DOHH2 (cell line): ENCODE measurements at regions not wholly inside any gene's neighbourhood (a gene's known extent, or its start where the extent isn't known, plus 50 kb on each side); places are given as distances from the start of the nearest gene placed in this dataset.

Source experiments
- H3F3A ChIP-seq: fragments of 200-600 bp; sonication (generic), shearing (Covaris generic); 2 replicates; pipeline ENCODE4 v1.6.0; 2016; ENCODE audit warnings: antibody characterized with exemption, mild to moderate bottlenecking; ENCODE audit not compliant: control insufficient read depth, insufficient read depth
- H3K27ac ChIP-seq: fragments of 200-600 bp; sonication (generic); 2 replicates; pipeline ENCODE4 v1.5.1; 2014; ENCODE audit warnings: low read depth, mild to moderate bottlenecking, low read length, moderate library complexity
- H3K27me3 ChIP-seq: fragments of 200-600 bp; sonication (generic); 2 replicates; pipeline ENCODE4 v1.6.1; 2014; ENCODE audit warnings: mild to moderate bottlenecking, low read length, mixed read lengths; ENCODE audit not compliant: control insufficient read depth
- H3K36me3 ChIP-seq: fragments of 200-600 bp; sonication (generic); 2 replicates; pipeline ENCODE4 v1.6.1; 2014; ENCODE audit warnings: mild to moderate bottlenecking, low read length, moderate library complexity, mixed read lengths; ENCODE audit not compliant: control insufficient read depth
- H3K4me1 ChIP-seq: fragments of 200-600 bp; sonication (generic); 2 replicates; pipeline ENCODE4 v1.6.1; 2014; ENCODE audit warnings: mild to moderate bottlenecking, low read length, mixed read lengths; ENCODE audit not compliant: control insufficient read depth
- H3K4me2 ChIP-seq: fragments of 200-600 bp; sonication (generic); 2 replicates; pipeline ENCODE4 v1.6.0; 2014; ENCODE audit warnings: mild to moderate bottlenecking, low read length, moderate library complexity
- H3K4me3 ChIP-seq: fragments of 200-600 bp; sonication (generic); 2 replicates; pipeline ENCODE4 v1.5.1; 2014; ENCODE audit warnings: mild to moderate bottlenecking, low read length, mixed read lengths
- H3K79me2 ChIP-seq: fragments of 200-600 bp; sonication (generic); 2 replicates; pipeline ENCODE4 v1.6.1; 2014; ENCODE audit warnings: mild to moderate bottlenecking, low read length, mixed read lengths; ENCODE audit not compliant: control insufficient read depth
- H3K9me2 ChIP-seq: fragments of 200-600 bp; sonication (generic); replicated peaks from 2 replicates; pipeline ENCODE4 v1.6.1; 2014; ENCODE audit warnings: mild to moderate bottlenecking, low read length, mixed read lengths; ENCODE audit not compliant: control insufficient read depth
- H3K9me3 ChIP-seq: fragments of 200-600 bp; sonication (generic); 2 replicates; pipeline ENCODE4 v1.6.1; 2014; ENCODE audit warnings: antibody characterized with exemption, low read length, mixed read lengths; ENCODE audit not compliant: control insufficient read depth, insufficient read depth
- H4K20me1 ChIP-seq: fragments of 200-600 bp; sonication (generic); 2 replicates; pipeline ENCODE4 v1.6.0; 2014; ENCODE audit warnings: low read depth, mild to moderate bottlenecking, antibody characterized with exemption, low read length, moderate library complexity; ENCODE audit not compliant: control insufficient read depth, insufficient read depth
- EZH2phosphoT487 ChIP-seq: fragments of 200-600 bp; sonication (generic); IDR thresholded peaks from 2 replicates; pipeline ENCODE4 v1.6.1; 2017; ENCODE audit warnings: borderline replicate concordance, mild to moderate bottlenecking, antibody characterized with exemption, low read length, moderate library complexity, mixed read lengths
- TF ChIP-seq, protein P1 (sequence below): fragments of 200-600 bp; sonication (generic); IDR thresholded peaks from one replicate; pipeline ENCODE4 v1.5.1; 2014; ENCODE audit warnings: antibody characterized with exemption, mild to moderate bottlenecking, low read depth, low read length; ENCODE audit not compliant: poor library complexity, severe bottlenecking

GRCh38 chr9:106287091-106287631 is 575.8 kb upstream of the ZNF462 start:
- H4K20me1 ChIP-seq: no peaks in the 10 kb centered on the region
- no peak overlapping the region for H3K4me2 ChIP-seq

DNA sequence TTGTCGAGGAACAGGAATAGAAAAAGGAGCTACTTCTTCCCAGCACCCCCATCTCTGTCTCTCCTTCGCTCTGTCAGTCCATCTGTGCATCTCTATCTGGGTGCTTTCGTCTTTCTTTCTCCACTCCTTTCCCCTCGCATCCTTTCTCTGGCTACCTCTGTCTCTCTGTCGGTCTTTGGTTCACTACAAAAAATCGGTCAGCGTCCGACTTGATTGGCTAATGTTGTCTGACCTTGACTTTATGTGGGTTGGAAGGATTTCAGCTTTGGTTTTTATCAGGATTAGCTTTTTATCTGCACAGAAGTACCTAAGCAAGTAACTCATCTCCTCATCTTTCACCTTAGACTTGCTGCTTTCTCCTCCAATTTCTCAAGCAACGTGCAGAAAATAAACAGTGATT is 575.2 kb upstream of the ZNF462 start:
- no peaks in the 10 kb centered on the region for H3F3A ChIP-seq
- H3K4me3 ChIP-seq: no peak overlapping the region
- no peaks in the 10 kb centered on the region for H4K20me1 ChIP-seq
- no peaks in the 10 kb centered on the region for H3K36me3 ChIP-seq
- H3K4me2 ChIP-seq: no peak overlapping the region
- H3K9me2 ChIP-seq: 0 out of 2 replicates have a peak, but pooled peaks cover 2% of the 10 kb centered on the region
- no peaks in the 10 kb centered on the region for H3K27me3 ChIP-seq
- H3K9me3 ChIP-seq: no peaks in the 10 kb centered on the region
- H3K27ac ChIP-seq: no peak overlapping the region
- TF ChIP-seq, protein P1, sequence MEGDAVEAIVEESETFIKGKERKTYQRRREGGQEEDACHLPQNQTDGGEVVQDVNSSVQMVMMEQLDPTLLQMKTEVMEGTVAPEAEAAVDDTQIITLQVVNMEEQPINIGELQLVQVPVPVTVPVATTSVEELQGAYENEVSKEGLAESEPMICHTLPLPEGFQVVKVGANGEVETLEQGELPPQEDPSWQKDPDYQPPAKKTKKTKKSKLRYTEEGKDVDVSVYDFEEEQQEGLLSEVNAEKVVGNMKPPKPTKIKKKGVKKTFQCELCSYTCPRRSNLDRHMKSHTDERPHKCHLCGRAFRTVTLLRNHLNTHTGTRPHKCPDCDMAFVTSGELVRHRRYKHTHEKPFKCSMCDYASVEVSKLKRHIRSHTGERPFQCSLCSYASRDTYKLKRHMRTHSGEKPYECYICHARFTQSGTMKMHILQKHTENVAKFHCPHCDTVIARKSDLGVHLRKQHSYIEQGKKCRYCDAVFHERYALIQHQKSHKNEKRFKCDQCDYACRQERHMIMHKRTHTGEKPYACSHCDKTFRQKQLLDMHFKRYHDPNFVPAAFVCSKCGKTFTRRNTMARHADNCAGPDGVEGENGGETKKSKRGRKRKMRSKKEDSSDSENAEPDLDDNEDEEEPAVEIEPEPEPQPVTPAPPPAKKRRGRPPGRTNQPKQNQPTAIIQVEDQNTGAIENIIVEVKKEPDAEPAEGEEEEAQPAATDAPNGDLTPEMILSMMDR: no peak
- TF ChIP-seq EZH2phosphoT487: no peak
- H3K79me2 ChIP-seq: no peaks in the 10 kb centered on the region
- H3K4me1 ChIP-seq: no peaks in the 10 kb centered on the region

More at GRCh38 chr9:106287091-106287631, 575.8 kb upstream of the ZNF462 start:
- Histone ChIP-seq H3K27ac (no peak overlapping the region), H3K36me3 (no peaks in the 10 kb centered on the region), H3K9me2 (0 out of 2 replicates have a peak, but pooled peaks cover 2% of the 10 kb centered on the region), H3F3A (no peaks in the 10 kb centered on the region), H3K79me2 (no peaks in the 10 kb centered on the region), H3K4me3 (no peak overlapping the region), H3K27me3 (no peaks in the 10 kb centered on the region), H3K9me3 (no peaks in the 10 kb centered on the region), H3K4me1 (no peaks in the 10 kb centered on the region)
- TF ChIP-seq, protein P1: no peak
- no peak for TF ChIP-seq EZH2phosphoT487

DNA sequence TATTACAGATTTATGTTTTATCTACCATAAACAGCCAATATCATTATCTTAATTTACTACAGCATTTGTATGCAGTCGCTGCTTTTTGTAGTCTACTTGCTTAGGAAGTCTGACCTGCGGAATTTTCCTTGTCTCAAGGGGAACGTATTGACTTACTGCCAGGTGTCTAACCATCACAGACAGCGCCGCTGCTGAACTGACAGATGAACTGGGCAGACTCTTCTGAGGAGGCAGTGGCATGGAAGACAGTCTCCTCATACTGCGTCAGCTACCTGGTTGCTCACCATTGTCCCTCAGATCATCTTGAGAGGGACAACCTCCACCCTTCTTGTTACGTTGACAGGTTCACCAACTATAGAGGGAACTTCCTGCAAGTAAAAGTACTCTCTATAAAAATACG is 574.3 kb upstream of the ZNF462 start:
- Histone ChIP-seq H3K9me2 (0 out of 2 replicates have a peak, but pooled peaks cover 2% of the 10 kb centered on the region), H3K27me3 (no peaks in the 10 kb centered on the region), H3F3A (no peaks in the 10 kb centered on the region), H3K27ac (no peak overlapping the region), H3K9me3 (no peaks in the 10 kb centered on the region), H3K36me3 (no peaks in the 10 kb centered on the region), H4K20me1 (no peaks in the 10 kb centered on the region), H3K79me2 (no peaks in the 10 kb centered on the region), H3K4me3 (no peak overlapping the region), H3K4me1 (no peaks in the 10 kb centered on the region), H3K4me2 (no peak overlapping the region)
- no peak for TF ChIP-seq EZH2phosphoT487
- TF ChIP-seq, protein P1: no peak
